MCF 10A (cell line): ENCODE measurements at regions not wholly inside any gene's neighbourhood (a gene's known extent, or its start where the extent isn't known, plus 50 kb on each side); places are given as distances from the start of the nearest gene placed in this dataset.

ENCODE experiments used
- BruUV-seq: library from RNA; stranded (reverse); fragments of 400-500 nt; replicated peaks from 2 replicates; lab custom pipeline; 2021; lab: Mats Ljungman, UMichigan
- CTCF ChIA-PET: fragments of 300-600 bp; sonication (Branson Sonifier 250); formaldehyde crosslinking; extraction: SDS; loops from one replicate; lab custom pipeline; 2021; ENCODE audit warnings: antibody characterized with exemption, inconsistent platforms; lab: Yijun Ruan, JAX
- POLR2A ChIA-PET: fragments of 300-600, 350-650 bp; sonication (Branson Sonifier 250); formaldehyde crosslinking; extraction: SDS; loops from one replicate; lab custom pipeline; 2020; ENCODE audit warnings: antibody characterized with exemption, inconsistent platforms; lab: Yijun Ruan, JAX
- DNase-seq: peaks from one replicate; pipeline ENCODE4 v3.0.0-alpha.2; 2018; ENCODE audit not compliant: unreplicated experiment
- H3K27ac Mint-ChIP-seq: one replicate; pipeline ENCODE4 v1.8.0; 2022; ENCODE audit warnings: mild to moderate bottlenecking, low read depth, mixed read lengths; ENCODE audit not compliant: unreplicated experiment
- H3K27me3 Mint-ChIP-seq: one replicate; pipeline ENCODE4 v1.8.0; 2022; ENCODE audit warnings: mixed read lengths; ENCODE audit not compliant: insufficient read depth, unreplicated experiment
- H3K36me3 Mint-ChIP-seq: one replicate; pipeline ENCODE4 v1.8.0; 2022; ENCODE audit warnings: mild to moderate bottlenecking, moderate library complexity, mixed read lengths; ENCODE audit not compliant: insufficient read depth, unreplicated experiment
- H3K4me1 Mint-ChIP-seq: one replicate; pipeline ENCODE4 v1.8.0; 2022; ENCODE audit warnings: mixed read lengths; ENCODE audit not compliant: insufficient read depth, unreplicated experiment
- H3K4me3 Mint-ChIP-seq: one replicate; pipeline ENCODE4 v1.8.0; 2022; ENCODE audit warnings: mild to moderate bottlenecking, moderate library complexity, mixed read lengths; ENCODE audit not compliant: unreplicated experiment
- H3K9me3 Mint-ChIP-seq: one replicate; pipeline ENCODE4 v1.8.0; 2022; ENCODE audit warnings: mixed read lengths; ENCODE audit not compliant: unreplicated experiment
- CTCF ChIP-seq: fragments of 200-600 bp; IDR thresholded peaks from one replicate; pipeline ENCODE4 v1.8.0; 2022; ENCODE audit warnings: antibody characterized with exemption, mild to moderate bottlenecking; ENCODE audit not compliant: unreplicated experiment
- intact Hi-C: fragments of 100-400 bp; cut with micrococcal nuclease; formaldehyde crosslinking; loops from 2 replicates; pipeline ENCODE4 v1.14.1; 2022

- intact Hi-C loops: no loop called here
Observed at GRCh38 chr2:129050101-129050500, 731.4 kb upstream of the HS6ST1 start.

GRCh38 chr2:129055242-129055641, 736.6 kb upstream of the HS6ST1 start:
- BruUV-seq: no TSS peak
- intact Hi-C loops: loop anchor here (5.0 kb wide), 1 partner anchor 248 kb away; no protein-coding TSS in a partner anchor
- Mint-ChIP-seq H3K27me3 (no peaks in the 10 kb centered on the region), H3K4me3 (no peak overlapping the region), H3K9me3 (no peaks in the 10 kb centered on the region), H3K4me1 (peaks cover 29% of the 10 kb centered on the region), H3K36me3 (no peaks in the 10 kb centered on the region), H3K27ac (peak overlapping the region; percentile 67)
- TF ChIP-seq CTCF: no peak
- no peak for DNase-seq
- CTCF ChIA-PET: interaction anchor here (0.6 kb wide), 1 partner anchor 738 kb away, joined by 3 read pairs; no protein-coding TSS in a partner anchor
- POLR2A ChIA-PET: interaction anchor here (1.5 kb wide), 1 partner anchor 21 kb away, joined by 3 read pairs; no protein-coding TSS in a partner anchor

More at GRCh38 chr2:129050101-129050500, 731.4 kb upstream of the HS6ST1 start:
- DNase-seq: no peak
- Mint-ChIP-seq H3K27ac (no peak overlapping the region), H3K27me3 (no peaks in the 10 kb centered on the region), H3K36me3 (no peaks in the 10 kb centered on the region), H3K9me3 (no peaks in the 10 kb centered on the region), H3K4me3 (no peak overlapping the region), H3K4me1 (peaks cover 1% of the 10 kb centered on the region)
- ChIA-PET POLR2A (no interaction called here), CTCF (interaction anchor here (0.6 to 1.2 kb wide), 2 partner anchors 28 to 290 kb away, joined by 3 to 4 read pairs; no protein-coding TSS in a partner anchor)
- BruUV-seq: no TSS peak
- TF ChIP-seq CTCF: no peak

GRCh38 chr2:129055824-129056223, 737.2 kb upstream of the HS6ST1 start:
- Mint-ChIP-seq H3K4me1 (peaks cover 29% of the 10 kb centered on the region), H3K4me3 (no peak overlapping the region), H3K27ac (peak overlapping the region; percentile 79), H3K36me3 (no peaks in the 10 kb centered on the region), H3K9me3 (no peaks in the 10 kb centered on the region), H3K27me3 (no peaks in the 10 kb centered on the region)
- intact Hi-C loops: loop anchor here (5.0 kb wide), 1 partner anchor 249 kb away; no protein-coding TSS in a partner anchor
- POLR2A ChIA-PET: interaction anchor here (0.6 to 1.1 kb wide), 4 partner anchors 73 to 247 kb away, joined by 3 read pairs; no protein-coding TSS in a partner anchor
- CTCF ChIA-PET: interaction anchor here (0.6 to 0.8 kb wide), 3 partner anchors 246 to 705 kb away, joined by 3 to 5 read pairs (median 3); no protein-coding TSS in a partner anchor
- BruUV-seq: no TSS peak
- no peak for DNase-seq
- TF ChIP-seq CTCF: no peak

- peak; percentile 99 for DNase-seq
- H3K9me3 Mint-ChIP-seq: no peaks in the 10 kb centered on the region
- TF ChIP-seq CTCF: no peak
- H3K27ac Mint-ChIP-seq: peak overlapping the region; percentile 79
- ChIA-PET POLR2A (interaction anchor here (0.6 to 1.1 kb wide), 7 partner anchors 74 to 247 kb away, joined by 3 to 5 read pairs (median 3); no protein-coding TSS in a partner anchor), CTCF (interaction anchor here (0.6 to 0.8 kb wide), 3 partner anchors 247 to 705 kb away, joined by 3 to 5 read pairs (median 3); no protein-coding TSS in a partner anchor)
- peaks cover 3% of the 10 kb centered on the region for H3K36me3 Mint-ChIP-seq
- H3K27me3 Mint-ChIP-seq: no peaks in the 10 kb centered on the region
- peaks cover 32% of the 10 kb centered on the region for H3K4me1 Mint-ChIP-seq
- H3K4me3 Mint-ChIP-seq: peak overlapping the region; percentile 13
- intact Hi-C loops: loop anchor here (5.0 kb wide), 1 partner anchor 249 kb away; no protein-coding TSS in a partner anchor
- no TSS peak for BruUV-seq
Observed at GRCh38 chr2:129056309-129056958, 737.8 kb upstream of the HS6ST1 start.
